SH-SY5Y (cell line): ENCODE measurements at regions not wholly inside any gene's neighbourhood (a gene's known extent, or its start where the extent isn't known, plus 50 kb on each side); places are given as distances from the start of the nearest gene placed in this dataset.

ENCODE experiments used
- GATA2 ChIP-seq: IDR thresholded peaks from 2 replicates; pipeline ENCODE4 v1.6.1; 2011; ENCODE audit warnings: mild to moderate bottlenecking, low read depth, low read length
- GATA3 ChIP-seq: IDR thresholded peaks from 2 replicates; pipeline ENCODE4 v1.6.1; 2011; ENCODE audit warnings: low read depth, mild to moderate bottlenecking, low read length, moderate library complexity

DNA sequence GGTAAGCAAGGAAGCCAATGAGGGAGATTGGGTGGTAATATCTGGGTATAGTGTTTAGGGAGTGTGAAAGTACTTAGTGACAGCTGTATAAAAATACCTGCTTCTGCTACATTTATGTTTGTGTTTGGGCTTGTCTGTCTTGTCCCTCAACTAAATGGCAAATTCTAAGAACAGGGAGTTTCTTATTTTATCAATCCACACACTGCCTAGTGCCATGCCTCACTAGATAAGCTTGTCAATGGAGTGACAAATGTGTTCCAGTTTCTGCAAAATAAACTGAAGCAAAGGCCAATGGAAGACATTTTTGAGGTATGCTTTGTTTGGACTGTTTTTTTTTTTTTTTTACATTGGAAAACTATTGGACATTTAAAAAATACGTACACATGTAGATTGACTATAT is 418.0 kb downstream of the SH2D1A start:
- TF ChIP-seq GATA2: no peak
- no peak for TF ChIP-seq GATA3
